H1 (cell line): ENCODE measurements at regions not wholly inside any gene's neighbourhood (a gene's known extent, or its start where the extent isn't known, plus 50 kb on each side); places are given as distances from the start of the nearest gene placed in this dataset.

Source experiments
- CTCF ChIA-PET: fragments of 300-600 bp; sonication (Branson Sonifier 250); formaldehyde crosslinking; loops from one replicate; lab custom pipeline; 2021; ENCODE audit not compliant: partially characterized antibody; lab: Charles Lee
- POLR2A ChIA-PET: fragments of 300-600 bp; sonication (Branson Sonifier 250); formaldehyde crosslinking; loops from one replicate; lab custom pipeline; 2021; ENCODE audit warnings: inconsistent platforms; ENCODE audit not compliant: partially characterized antibody; lab: Charles Lee
- DNase-seq, 2 experiments: peaks; one replicate each; pipeline versions ENCODE4 v3.0.0 to v3.0.0-alpha.2; 2010 to 2022; ENCODE audit warnings: low spot score in 2 of 2, low read depth in 1 of 2, mixed read lengths in 1 of 2
- FAIRE-seq: peaks from 2 replicates; lab custom pipeline; 2011; peaks lifted over from hg19 to GRCh38; lab: Jason Lieb, UNC
- H2AFZ ChIP-seq: 2 replicates; pipeline ENCODE4 v1.8.1; 2012; ENCODE audit warnings: low read length, inconsistent platforms
- H2AK5ac ChIP-seq: 2 replicates; pipeline ENCODE4 v1.6.1; 2013; ENCODE audit warnings: low read depth, low read length
- H2BK120ac ChIP-seq: replicated peaks from 2 replicates; pipeline ENCODE3; 2013; ENCODE audit warnings: low read depth, low read length, inconsistent platforms
- H2BK12ac ChIP-seq: 2 replicates; pipeline ENCODE4 v1.6.1; 2013; ENCODE audit warnings: low read depth, low read length
- H2BK15ac ChIP-seq: 2 replicates; pipeline ENCODE4 v1.6.1; 2013; ENCODE audit warnings: low read length
- H2BK20ac ChIP-seq: 2 replicates; pipeline ENCODE4 v1.6.1; 2013; ENCODE audit warnings: low read length
- H2BK5ac ChIP-seq: 2 replicates; pipeline ENCODE4 v1.6.1; 2013; ENCODE audit warnings: low read depth, low read length
- H3K14ac ChIP-seq: 2 replicates; pipeline ENCODE4 v1.6.1; 2013; ENCODE audit warnings: inconsistent platforms; ENCODE audit not compliant: insufficient read length
- H3K18ac ChIP-seq: 2 replicates; pipeline ENCODE4 v1.6.1; 2013; ENCODE audit warnings: low read length; ENCODE audit errors: extremely low read depth
- H3K23ac ChIP-seq: 2 replicates; pipeline ENCODE4 v1.6.1; 2013; ENCODE audit warnings: inconsistent platforms; ENCODE audit not compliant: insufficient read length
- H3K23me2 ChIP-seq: 2 replicates; pipeline ENCODE4 v1.6.1; 2013; ENCODE audit warnings: low read depth, low read length
- H3K27ac ChIP-seq: 2 replicates; pipeline ENCODE4 v1.6.1; 2011; ENCODE audit warnings: low read depth, low read length, inconsistent platforms
- H3K27me3 ChIP-seq, 4 experiments: replicated peaks in 1 of 4; 1 replicate in 1 of 4; 2 replicates in 3 of 4; pipeline versions ENCODE4 v1.6.1 to v1.8.1; 2011 to 2013; ENCODE audit warnings: low read length in 3 of 4, mild to moderate bottlenecking in 3 of 4, inconsistent platforms in 2 of 4, mixed read lengths in 2 of 4, moderate library complexity in 1 of 4; ENCODE audit not compliant: control insufficient read depth in 3 of 4, insufficient read depth in 3 of 4; ENCODE audit errors: extremely low read depth in 1 of 4
- H3K36me3 ChIP-seq, 4 experiments: 2 replicates each; pipeline versions ENCODE4 v1.6.1 to v1.8.1; 2011 to 2013; ENCODE audit warnings: mild to moderate bottlenecking in 4 of 4, low read length in 3 of 4, moderate library complexity in 2 of 4, control low read depth in 1 of 4, inconsistent platforms in 1 of 4; ENCODE audit not compliant: insufficient read depth in 4 of 4, control insufficient read depth in 2 of 4
- H3K4ac ChIP-seq: replicated peaks from 2 replicates; pipeline ENCODE3; 2013; ENCODE audit warnings: low read length, low read depth, mixed read lengths, inconsistent platforms; ENCODE audit not compliant: insufficient read length
- H3K4me1 ChIP-seq, 4 experiments: replicated peaks in 1 of 4; 1 replicate in 1 of 4; 2 replicates in 3 of 4; pipeline versions ENCODE4 v1.6.1 to v1.8.1; 2011 to 2013; ENCODE audit warnings: low read length in 3 of 4, inconsistent platforms in 2 of 4, mixed read lengths in 1 of 4; ENCODE audit not compliant: insufficient read depth in 4 of 4, control insufficient read depth in 3 of 4
- H3K4me2 ChIP-seq, 2 experiments: 2 replicates each; pipeline versions ENCODE4 v1.6.1 to v1.8.1; 2011 to 2013; ENCODE audit warnings: low read depth in 2 of 2, low read length in 2 of 2, control low read depth in 1 of 2, inconsistent platforms in 1 of 2, mild to moderate bottlenecking in 1 of 2; ENCODE audit not compliant: insufficient read depth in 1 of 2
- H3K4me3 ChIP-seq, 4 experiments: fragments of 200-600, 300-600 bp in 1 of 4; sonication (generic), shearing (Covaris generic), sonication (Bioruptor Twin) in 1 of 4; 2 replicates each; pipeline versions ENCODE4 v1.5.1 to v1.8.1; 2011 to 2016; ENCODE audit warnings: low read length in 4 of 4, low read depth in 3 of 4, control low read depth in 2 of 4, inconsistent platforms in 2 of 4, mild to moderate bottlenecking in 2 of 4, mixed read lengths in 1 of 4, moderate library complexity in 1 of 4; ENCODE audit not compliant: insufficient read depth in 2 of 4; ENCODE audit errors: extremely low read depth in 1 of 4
- H3K56ac ChIP-seq: replicated peaks from 2 replicates; pipeline ENCODE3; 2013; ENCODE audit warnings: low read depth, mild to moderate bottlenecking, mixed read lengths, low read length, inconsistent platforms; ENCODE audit not compliant: insufficient read length
- H3K79me1 ChIP-seq: 2 replicates; pipeline ENCODE4 v1.6.1; 2013; ENCODE audit warnings: low read depth, low read length, control low read depth
- H3K79me2 ChIP-seq, 2 experiments: 2 replicates each; pipeline versions ENCODE4 v1.6.1 to v1.8.1; 2012 to 2013; ENCODE audit warnings: low read length in 2 of 2, mild to moderate bottlenecking in 2 of 2, inconsistent platforms in 1 of 2; ENCODE audit not compliant: insufficient read depth in 2 of 2, control insufficient read depth in 1 of 2
- H3K9ac ChIP-seq, 4 experiments: replicated peaks in 1 of 4; 1 replicate in 1 of 4; 2 replicates in 3 of 4; pipeline versions ENCODE4 v1.6.1 to v1.8.1; 2011 to 2013; ENCODE audit warnings: low read depth in 3 of 4, low read length in 3 of 4, control low read depth in 2 of 4, mild to moderate bottlenecking in 2 of 4, moderate library complexity in 2 of 4, inconsistent platforms in 1 of 4; ENCODE audit errors: extremely low read depth in 1 of 4
- H3K9me3 ChIP-seq, 2 experiments: 2 replicates each; pipeline versions ENCODE4 v1.6.1 to v1.8.1; 2012 to 2013; ENCODE audit warnings: mild to moderate bottlenecking in 2 of 2, moderate library complexity in 2 of 2, control low read depth in 1 of 2, inconsistent platforms in 1 of 2, low read depth in 1 of 2, low read length in 1 of 2, mixed read lengths in 1 of 2; ENCODE audit not compliant: insufficient read depth in 2 of 2
- H4K20me1 ChIP-seq, 2 experiments: replicated peaks in 1 of 2; 2 replicates each; pipeline versions ENCODE3 to v1.8.1; 2011 to 2013; ENCODE audit warnings: inconsistent platforms in 2 of 2, low read length in 2 of 2, mild to moderate bottlenecking in 1 of 2; ENCODE audit not compliant: insufficient read depth in 2 of 2, control insufficient read depth in 1 of 2
- H4K5ac ChIP-seq: 2 replicates; pipeline ENCODE4 v1.6.1; 2013; ENCODE audit warnings: low read length, low read depth, mixed read lengths, inconsistent platforms; ENCODE audit not compliant: insufficient read length
- H4K8ac ChIP-seq: 2 replicates; pipeline ENCODE4 v1.8.0; 2013; ENCODE audit warnings: mild to moderate bottlenecking, moderate library complexity, low read length, inconsistent platforms; ENCODE audit not compliant: insufficient read depth; ENCODE audit errors: extremely low read depth
- H4K91ac ChIP-seq: replicated peaks from 2 replicates; pipeline ENCODE3; 2013; ENCODE audit warnings: low read length, mixed read lengths, inconsistent platforms; ENCODE audit not compliant: insufficient read length
- CBX5 ChIP-seq: fragments of 300-800, 300-1000 bp; sonication (generic); IDR thresholded peaks from 2 replicates; pipeline ENCODE4 v1.7.1; 2016; ENCODE audit warnings: antibody characterized with exemption, low read length, low read depth
- CEBPB ChIP-seq: IDR thresholded peaks from 2 replicates; pipeline ENCODE4 v1.6.1; 2012; ENCODE audit warnings: low read depth, low read length
- CREB1 ChIP-seq: IDR thresholded peaks from 2 replicates; pipeline ENCODE4 v1.6.1; 2012; ENCODE audit warnings: inconsistent platforms
- FOSL1 ChIP-seq: IDR thresholded peaks from 2 replicates; pipeline ENCODE4 v1.6.1; 2011; ENCODE audit warnings: mild to moderate bottlenecking, low read depth, low read length, moderate library complexity; ENCODE audit not compliant: insufficient read depth
- KDM1A ChIP-seq: fragments of 200-600, 300-600 bp; sonication (generic); IDR thresholded peaks from 2 replicates; pipeline ENCODE4 v1.7.1; 2016; ENCODE audit warnings: mild to moderate bottlenecking, low read length, borderline replicate concordance
- MAX ChIP-seq: IDR thresholded peaks from 2 replicates; pipeline ENCODE4 v1.6.1; 2012; ENCODE audit warnings: inconsistent platforms
- NANOG ChIP-seq: IDR thresholded peaks from 2 replicates; pipeline ENCODE4 v1.6.1; 2011; ENCODE audit warnings: low read length, low read depth, mild to moderate bottlenecking, inconsistent platforms; ENCODE audit not compliant: insufficient read depth, poor library complexity, severe bottlenecking
- RNF2 ChIP-seq: fragments of 200-900, 300-1000 bp; sonication (generic); IDR thresholded peaks from 2 replicates; pipeline ENCODE4 v1.7.1; 2016; ENCODE audit warnings: borderline replicate concordance, low read depth, mild to moderate bottlenecking, antibody characterized with exemption, low read length; ENCODE audit not compliant: poor library complexity, severe bottlenecking; ENCODE audit errors: missing control alignments
- SAP30 ChIP-seq: fragments of 300-600 bp; sonication (generic); IDR thresholded peaks from 2 replicates; pipeline ENCODE4 v1.7.1; 2012; ENCODE audit warnings: low read length, moderate library complexity, mild to moderate bottlenecking, inconsistent platforms; ENCODE audit not compliant: insufficient read depth, insufficient replicate concordance
- WGBS, 2 experiments: shearing (Covaris generic) in 1 of 2; methylation state at CpG; one replicate each; pipeline versions ENCODE4 v1.1.6 to v1.1.7; 2013 to 2015; ENCODE audit warnings: low lambda C conversion rate in 2 of 2, mixed read lengths in 2 of 2, inconsistent platforms in 1 of 2, low coverage in 1 of 2, missing lambda C conversion rate in 1 of 2; ENCODE audit not compliant: insufficient replicate concordance in 2 of 2, insufficient coverage in 1 of 2, insufficient read length in 1 of 2; ENCODE audit errors: extremely low coverage in 1 of 2, missing lambda C conversion rate in 1 of 2; 5-methylcytosine and 5-hydroxymethylcytosine counted together

- H2AK5ac ChIP-seq, result no peak overlapping the region
- H2BK20ac ChIP-seq, result no peak overlapping the region
- no peak overlapping the region for H3K23ac ChIP-seq
- H4K8ac ChIP-seq, result no peak overlapping the region
- no peak overlapping the region for H3K18ac ChIP-seq
- no peak for DNase-seq
- H4K5ac ChIP-seq, result no peak overlapping the region
- TF ChIP-seq CEBPB (no peak), KDM1A (no peak), MAX (no peak), CREB1 (no peak), RNF2 (no peak), SAP30 (no peak), FOSL1 (no peak), CBX5 (no peak), NANOG (no peak)
- no peak overlapping the region for H3K56ac ChIP-seq
- H2BK120ac ChIP-seq, result no peak overlapping the region
- no peaks in the 10 kb centered on the region for H4K20me1 ChIP-seq
- no peaks in the 10 kb centered on the region for H3K79me2 ChIP-seq
- no peaks in the 10 kb centered on the region for H3K23me2 ChIP-seq
- H3K27ac ChIP-seq, result no peak overlapping the region
- H2BK15ac ChIP-seq, result no peak overlapping the region
- H3K14ac ChIP-seq, result no peak overlapping the region
- no peak overlapping the region for H3K9ac ChIP-seq
- H3K4ac ChIP-seq, result no peak overlapping the region
- H3K27me3 ChIP-seq, result no peaks in the 10 kb centered on the region
- no peaks in the 10 kb centered on the region for H3K36me3 ChIP-seq
- H2BK12ac ChIP-seq, result no peak overlapping the region
- peaks cover 20 to 25% of the 10 kb centered on the region in 2 experiments for H3K9me3 ChIP-seq
- no peak overlapping the region for H4K91ac ChIP-seq
- no peak for FAIRE-seq
- no peaks in the 10 kb centered on the region for H3K4me1 ChIP-seq
- CTCF ChIA-PET, result interaction anchor here (0.7 to 1.4 kb wide), 3 partner anchors 10 to 85 kb away, joined by 3 to 5 read pairs (median 3); no protein-coding TSS in a partner anchor
- POLR2A ChIA-PET, result no interaction called here
- no peaks in the 10 kb centered on the region for H3K79me1 ChIP-seq
- WGBS, 2 experiments, result 90% methylated on average over 4 of the region's 4 CpGs; no CpG with 5 or more reads in 1 of the 2 experiments
- H2AFZ ChIP-seq, result no peak overlapping the region
- no peak overlapping the region for H3K4me3 ChIP-seq
- no peak overlapping the region for H2BK5ac ChIP-seq
- no peak overlapping the region for H3K4me2 ChIP-seq
Measured at GRCh38 chr20:24866742-24867141, 82.3 kb upstream of the CST7 start.
